ENCODE measurements at regions not wholly inside any gene's neighbourhood (a gene's known extent, or its start where the extent isn't known, plus 50 kb on each side); places are given as distances from the start of the nearest gene placed in this dataset.

DNA sequence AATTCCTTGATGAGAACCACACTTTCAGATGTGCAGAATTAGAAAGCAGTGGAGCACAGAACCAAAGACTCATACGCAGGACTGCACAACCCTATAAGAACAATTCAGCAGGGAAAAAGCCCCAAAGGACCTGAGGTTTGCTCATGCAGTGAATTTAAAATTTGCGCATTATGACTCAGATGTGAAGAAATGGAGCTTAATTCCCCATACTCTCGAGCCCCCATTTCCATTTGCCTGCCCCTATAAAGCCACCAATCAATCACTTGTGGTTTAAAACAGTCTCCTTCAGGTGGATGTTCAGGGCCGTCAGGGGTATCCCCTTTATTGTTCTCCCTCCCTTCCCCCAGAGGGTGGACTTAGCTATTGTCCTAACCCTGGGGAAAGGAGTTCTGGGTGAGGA, 221.2 kb downstream of the IGSF11 start:
- no peaks in the 10 kb centered on the region for H3K27me3 ChIP-seq (ENCODE audit: control insufficient read depth in 1 of 2, insufficient read depth in 2 of 2, low read length in 2 of 2)
- no peaks in the 10 kb centered on the region for H3K36me3 ChIP-seq (ENCODE audit: insufficient read depth, low read length)
- CTCF ChIA-PET: no interaction called here
- DNase-seq: no peak
- Mint-ChIP-seq H3K36me3 (ENCODE audit: low read depth) (no peaks in the 10 kb centered on the region), H3K27ac (no peak overlapping the region), H3K27me3 (peaks cover 20% of the 10 kb centered on the region), H3K9me3 (no peaks in the 10 kb centered on the region), H3K4me1 (ENCODE audit: low read depth) (no peaks in the 10 kb centered on the region), H3K4me3 (no peak overlapping the region)
- no peaks in the 10 kb centered on the region for H3K9me3 ChIP-seq (ENCODE audit: control insufficient read depth in 1 of 2, insufficient read depth in 1 of 2, low read length in 2 of 2)
- TF ChIP-seq CTCF (IDR thresholded peaks at IDR 0.05): no peak
- H3K4me3 ChIP-seq (ENCODE audit: low read length): no peak overlapping the region
- POLR2A ChIA-PET: no interaction called here
- H3K4me1 ChIP-seq (ENCODE audit: insufficient read depth, low read length): no peaks in the 10 kb centered on the region
- ATAC-seq (ENCODE audit: poor library complexity): no peak
- H3K27ac ChIP-seq (ENCODE audit: low read depth in 1 of 2, low read length in 2 of 2): no peak overlapping the region
- intact Hi-C loops (cut with DNase I, micrococcal nuclease): no loop called here

DNA sequence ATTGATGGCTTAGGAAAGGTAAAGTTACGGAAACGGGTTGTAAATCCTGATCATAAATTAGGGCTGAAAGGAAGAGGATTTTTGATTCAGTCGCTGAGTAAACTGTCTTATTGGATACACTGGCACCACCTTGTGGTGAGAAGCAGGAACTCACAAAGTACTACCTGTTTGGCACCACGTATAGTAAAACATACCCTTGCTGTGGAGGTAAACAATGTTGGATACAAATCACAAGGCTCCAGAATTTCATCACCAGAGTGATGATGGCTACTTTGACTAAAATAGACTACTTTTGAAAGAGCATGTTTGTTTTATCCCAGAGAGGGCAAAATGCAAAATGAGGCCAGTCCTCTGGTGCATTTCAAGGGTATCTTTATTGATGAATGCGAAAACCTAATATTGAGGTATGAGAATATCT, 216.9 kb downstream of the IGSF11 start:
- DNase-seq (peak in 7 of 14 experiments; percentile 8 to 59 (median 27)), ATAC-seq (ENCODE audit: poor library complexity) (peak; percentile 65)
- H3K27ac ChIP-seq (ENCODE audit: low read depth in 1 of 2, low read length in 2 of 2): no peak overlapping the region
- H3K27ac Mint-ChIP-seq: no peak overlapping the region
- no peaks in the 10 kb centered on the region for H3K9me3 Mint-ChIP-seq
- H3K4me3 Mint-ChIP-seq: no peak overlapping the region
- no peaks in the 10 kb centered on the region for H3K4me1 Mint-ChIP-seq (ENCODE audit: low read depth)
- ChIA-PET CTCF (interaction anchor here (1.2 kb wide), 1 partner anchor 12 kb away, joined by 3 read pairs; no protein-coding TSS in a partner anchor), POLR2A (no interaction called here)
- H3K27me3 Mint-ChIP-seq: peaks cover 20% of the 10 kb centered on the region
- H3K36me3 Mint-ChIP-seq (ENCODE audit: low read depth): no peaks in the 10 kb centered on the region
- no peaks in the 10 kb centered on the region for H3K36me3 ChIP-seq (ENCODE audit: insufficient read depth, low read length)
- TF ChIP-seq CTCF (IDR thresholded peaks at IDR 0.05): peak; percentile 85
- no peak overlapping the region for H3K4me3 ChIP-seq (ENCODE audit: low read length)
- no peaks in the 10 kb centered on the region for H3K9me3 ChIP-seq (ENCODE audit: control insufficient read depth in 1 of 2, insufficient read depth in 1 of 2, low read length in 2 of 2)
- intact Hi-C loops (cut with DNase I, micrococcal nuclease): no loop called here
- no peaks in the 10 kb centered on the region for H3K27me3 ChIP-seq (ENCODE audit: control insufficient read depth in 1 of 2, insufficient read depth in 2 of 2, low read length in 2 of 2)
- H3K4me1 ChIP-seq (ENCODE audit: insufficient read depth, low read length): no peaks in the 10 kb centered on the region

DNA sequence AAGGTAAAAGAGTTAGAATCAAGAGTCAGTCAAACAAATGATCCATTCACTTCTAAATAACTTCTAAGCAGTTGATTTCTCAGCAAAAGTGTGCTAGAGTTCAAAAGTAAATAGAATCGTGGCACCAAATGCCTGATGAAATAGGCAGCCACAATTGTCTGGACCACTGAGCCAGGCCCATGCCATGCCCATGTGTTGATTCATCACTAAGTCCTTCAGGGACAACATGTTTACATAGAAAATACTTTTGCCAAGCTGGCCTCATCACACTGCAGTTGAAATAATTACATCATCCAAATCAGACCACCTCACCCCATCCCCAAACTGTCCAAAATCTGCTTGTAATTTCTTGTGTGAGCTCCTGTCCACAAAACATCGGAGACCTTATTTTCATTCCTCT, 216.3 kb downstream of the IGSF11 start:
- peaks cover 20% of the 10 kb centered on the region for H3K27me3 Mint-ChIP-seq
- TF ChIP-seq CTCF (IDR thresholded peaks at IDR 0.05): no peak
- DNase-seq (no peak), ATAC-seq (ENCODE audit: poor library complexity) (no peak)
- Histone ChIP-seq H3K4me1 (ENCODE audit: insufficient read depth, low read length) (no peaks in the 10 kb centered on the region), H3K27ac (ENCODE audit: low read depth in 1 of 2, low read length in 2 of 2) (no peak overlapping the region), H3K36me3 (ENCODE audit: insufficient read depth, low read length) (no peaks in the 10 kb centered on the region), H3K4me3 (ENCODE audit: low read length) (no peak overlapping the region), H3K27me3 (ENCODE audit: control insufficient read depth in 1 of 2, insufficient read depth in 2 of 2, low read length in 2 of 2) (no peaks in the 10 kb centered on the region), H3K9me3 (ENCODE audit: control insufficient read depth in 1 of 2, insufficient read depth in 1 of 2, low read length in 2 of 2) (no peaks in the 10 kb centered on the region)
- no peaks in the 10 kb centered on the region for H3K4me1 Mint-ChIP-seq (ENCODE audit: low read depth)
- H3K4me3 Mint-ChIP-seq: no peak overlapping the region
- ChIA-PET CTCF (no interaction called here), POLR2A (no interaction called here)
- intact Hi-C loops (cut with DNase I, micrococcal nuclease): no loop called here
- no peaks in the 10 kb centered on the region for H3K9me3 Mint-ChIP-seq
- H3K27ac Mint-ChIP-seq: no peak overlapping the region
- no peaks in the 10 kb centered on the region for H3K36me3 Mint-ChIP-seq (ENCODE audit: low read depth)

Data from CD4-positive, alpha-beta T cell (primary cell).